HFF-Myc (cell line): ENCODE measurements at regions not wholly inside any gene's neighbourhood (a gene's known extent, or its start where the extent isn't known, plus 50 kb on each side); places are given as distances from the start of the nearest gene placed in this dataset.

Source experiments
- DNase-seq: peaks from one replicate; pipeline ENCODE4 v3.0.0-alpha.2; 2011; ENCODE audit warnings: low read depth; ENCODE audit errors: extremely low read depth
- H3K4me3 ChIP-seq: replicated peaks from 2 replicates; pipeline ENCODE4 v1.5.1; 2011; ENCODE audit warnings: low read depth, mild to moderate bottlenecking, control low read depth, low read length
- TF ChIP-seq, protein P1 (sequence below): IDR thresholded peaks from 2 replicates; pipeline ENCODE4 v1.5.1; 2012; ENCODE audit warnings: mild to moderate bottlenecking, low read depth, low read length, control low read depth; ENCODE audit errors: missing control alignments

DNA sequence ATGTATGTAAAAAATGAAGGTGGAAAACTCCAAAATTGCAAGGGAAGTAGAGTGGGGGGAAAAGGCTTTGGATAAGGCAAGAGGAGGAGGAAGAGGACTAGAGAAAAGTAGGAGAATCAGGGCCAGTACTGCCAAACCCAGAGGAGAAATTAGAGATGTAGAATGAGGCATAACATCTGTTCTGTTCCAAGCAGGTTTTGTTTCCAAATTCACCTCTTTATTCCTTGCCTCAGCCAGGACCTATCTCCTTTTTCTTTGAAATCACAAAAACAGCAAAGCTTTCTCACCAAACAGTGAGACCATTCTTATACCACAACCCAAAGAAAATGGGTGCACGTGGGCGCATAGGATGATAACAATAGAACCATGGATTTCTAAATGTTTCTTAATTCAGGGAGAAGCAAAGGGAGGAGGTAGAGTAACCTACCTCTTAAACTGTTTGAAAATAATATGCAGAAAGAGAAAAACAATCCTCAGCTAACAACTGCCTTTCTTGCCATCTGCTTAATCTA, 383.3 kb upstream of the PKN2 start:
- DNase-seq = no peak
- no peak overlapping the region for H3K4me3 ChIP-seq
- TF ChIP-seq, protein P1, sequence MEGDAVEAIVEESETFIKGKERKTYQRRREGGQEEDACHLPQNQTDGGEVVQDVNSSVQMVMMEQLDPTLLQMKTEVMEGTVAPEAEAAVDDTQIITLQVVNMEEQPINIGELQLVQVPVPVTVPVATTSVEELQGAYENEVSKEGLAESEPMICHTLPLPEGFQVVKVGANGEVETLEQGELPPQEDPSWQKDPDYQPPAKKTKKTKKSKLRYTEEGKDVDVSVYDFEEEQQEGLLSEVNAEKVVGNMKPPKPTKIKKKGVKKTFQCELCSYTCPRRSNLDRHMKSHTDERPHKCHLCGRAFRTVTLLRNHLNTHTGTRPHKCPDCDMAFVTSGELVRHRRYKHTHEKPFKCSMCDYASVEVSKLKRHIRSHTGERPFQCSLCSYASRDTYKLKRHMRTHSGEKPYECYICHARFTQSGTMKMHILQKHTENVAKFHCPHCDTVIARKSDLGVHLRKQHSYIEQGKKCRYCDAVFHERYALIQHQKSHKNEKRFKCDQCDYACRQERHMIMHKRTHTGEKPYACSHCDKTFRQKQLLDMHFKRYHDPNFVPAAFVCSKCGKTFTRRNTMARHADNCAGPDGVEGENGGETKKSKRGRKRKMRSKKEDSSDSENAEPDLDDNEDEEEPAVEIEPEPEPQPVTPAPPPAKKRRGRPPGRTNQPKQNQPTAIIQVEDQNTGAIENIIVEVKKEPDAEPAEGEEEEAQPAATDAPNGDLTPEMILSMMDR = no peak

DNA sequence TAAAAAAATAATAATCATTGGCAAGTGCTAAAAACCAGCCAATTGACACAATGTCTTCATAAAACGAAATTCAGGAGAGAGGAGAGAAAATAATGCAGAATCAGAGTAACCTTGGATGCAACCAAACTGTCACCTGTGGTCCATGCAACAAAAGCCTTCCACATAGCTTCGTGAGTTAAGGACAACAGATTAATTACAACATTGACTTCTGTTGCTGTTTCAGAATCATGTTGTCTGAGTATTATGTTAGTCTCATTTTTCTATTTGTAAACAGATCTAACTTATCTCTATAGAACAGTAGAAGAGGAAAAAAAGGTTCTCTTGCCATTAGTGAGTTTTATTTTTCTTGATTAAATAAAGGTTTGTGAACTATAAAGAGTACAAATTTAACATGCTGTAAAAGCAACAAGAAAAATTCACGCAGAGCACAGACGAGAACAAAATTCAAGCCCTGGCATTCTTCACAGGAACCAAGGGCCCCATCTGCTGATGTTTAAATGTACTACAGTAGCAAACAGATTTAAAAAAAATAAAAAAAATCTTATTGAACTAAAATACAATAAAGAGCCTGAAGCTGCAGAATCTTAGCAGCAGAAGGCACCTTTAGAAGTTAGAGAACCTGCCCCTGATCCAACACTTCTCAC, 381.1 kb upstream of the PKN2 start:
- DNase-seq = peak; percentile 2
- TF ChIP-seq, protein P1 = peak; percentile 21
- H3K4me3 ChIP-seq = no peak overlapping the region

DNA sequence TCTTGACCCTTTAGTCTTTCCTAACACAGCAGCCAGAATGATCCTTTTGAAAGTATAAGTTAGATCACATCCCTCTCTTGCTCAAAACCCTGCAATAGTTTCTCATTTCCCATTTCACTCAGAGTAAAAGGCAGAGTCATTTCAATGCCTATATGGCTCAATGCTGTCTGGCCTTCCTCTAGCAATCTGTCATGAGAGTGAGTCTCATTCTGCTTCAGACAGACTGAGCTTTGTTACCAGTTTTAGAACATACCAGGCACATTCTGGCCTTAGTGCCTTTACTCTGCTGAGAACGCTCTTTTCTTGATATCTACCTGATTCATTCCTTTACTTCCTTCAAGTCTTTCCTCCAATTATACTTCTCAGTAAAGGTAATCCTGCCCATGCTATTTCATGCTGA, 372.8 kb upstream of the PKN2 start:
- TF ChIP-seq, protein P1 = no peak
- no peak for DNase-seq
- no peak overlapping the region for H3K4me3 ChIP-seq

DNA sequence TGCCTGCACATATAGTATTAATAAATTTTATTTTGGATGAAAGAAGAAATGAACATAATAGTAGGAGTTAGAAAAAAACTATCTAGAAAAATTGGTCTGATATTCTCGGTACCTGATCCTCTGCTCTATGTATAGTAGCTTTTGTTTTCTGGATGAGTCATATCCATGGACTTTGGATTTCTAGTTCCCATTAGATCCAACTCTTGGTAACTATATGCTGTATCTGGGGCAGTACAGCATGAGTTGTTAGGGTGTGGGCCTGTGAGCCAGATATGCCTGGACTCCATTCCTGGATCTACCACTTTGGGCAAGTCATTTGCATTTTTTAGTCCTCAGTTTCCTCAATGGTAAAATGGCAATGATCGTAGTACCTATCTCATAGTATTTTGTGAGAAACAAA, 372.2 kb upstream of the PKN2 start:
- no peak for DNase-seq
- TF ChIP-seq, protein P1 = no peak
- H3K4me3 ChIP-seq = no peak overlapping the region

DNA sequence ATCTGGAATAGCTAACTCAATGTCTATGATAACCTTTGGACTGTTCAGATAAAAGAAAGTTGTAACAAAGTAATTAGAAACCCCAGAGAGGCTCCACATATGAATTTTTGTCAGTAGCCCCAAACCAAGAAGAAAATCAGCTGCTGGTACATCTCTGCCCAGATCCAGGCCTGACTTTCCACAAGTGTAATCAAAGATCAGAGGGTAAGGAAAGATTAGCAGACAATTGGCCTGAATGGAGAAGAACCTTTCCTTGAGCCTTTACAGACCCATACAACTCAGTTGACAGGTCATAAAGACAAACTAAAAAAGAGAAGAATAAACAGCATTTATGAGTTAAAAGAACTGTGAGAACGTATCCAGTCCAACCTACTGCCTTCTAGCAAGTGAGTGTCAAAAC, 366.7 kb upstream of the PKN2 start:
- H3K4me3 ChIP-seq = no peak overlapping the region
- DNase-seq = no peak
- TF ChIP-seq, protein P1 = no peak

DNA sequence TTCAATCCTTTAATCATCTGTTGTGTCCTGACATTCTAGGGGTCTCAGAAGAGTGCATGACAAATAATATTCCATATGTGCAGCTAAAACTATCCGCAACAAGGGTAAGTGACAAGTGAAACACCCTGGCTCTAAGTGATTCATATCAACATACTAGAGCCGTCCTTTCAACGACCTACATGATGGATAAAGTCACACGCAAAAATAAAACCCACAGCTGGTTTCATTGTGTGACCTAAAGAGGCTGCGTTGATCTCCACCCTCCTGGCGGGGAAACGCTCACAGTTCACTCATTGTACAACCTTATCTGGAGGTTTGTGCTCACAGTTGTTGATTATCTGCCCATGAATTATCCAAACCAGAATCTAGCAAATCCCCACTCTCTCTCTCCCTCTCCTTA, 365.3 kb upstream of the PKN2 start:
- DNase-seq = no peak

More for the DNA sequence above, 365.3 kb upstream of the PKN2 start:
- TF ChIP-seq, protein P1 = no peak
- H3K4me3 ChIP-seq = no peak overlapping the region
